ENCODE measurements at regions not wholly inside any gene's neighbourhood (a gene's known extent, or its start where the extent isn't known, plus 50 kb on each side); places are given as distances from the start of the nearest gene placed in this dataset.
"Not testable (repeated sequence)": the region's sequence is repeated elsewhere in the genome, so short reads cannot be mapped to it uniquely, and the experiment has no call there.

DNA sequence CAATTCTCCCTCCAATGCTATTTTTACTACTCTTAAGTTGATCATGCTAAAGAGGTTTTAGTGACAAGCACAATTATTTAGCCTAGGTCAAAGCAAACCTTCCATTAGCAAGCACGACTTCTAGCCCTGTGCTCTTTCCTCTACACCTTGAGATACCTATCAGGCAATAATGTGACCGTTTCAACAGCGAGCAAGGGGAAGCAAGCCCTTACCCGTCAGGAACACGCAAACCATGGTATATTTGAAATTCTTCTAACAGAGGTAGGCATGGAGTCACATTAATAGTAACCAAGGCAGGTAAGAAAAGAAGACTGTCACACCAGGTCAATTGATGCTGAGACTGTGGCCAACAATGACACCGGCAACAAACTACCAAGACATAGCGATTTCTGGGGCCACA lies 68.9 kb upstream of the VGLL4 start:
- no peak overlapping the region for H3K4me3 ChIP-seq (ENCODE audit: low read length)
- DNase-seq (ENCODE audit: low read depth) = peak; percentile 43
- TF ChIP-seq, protein P1, sequence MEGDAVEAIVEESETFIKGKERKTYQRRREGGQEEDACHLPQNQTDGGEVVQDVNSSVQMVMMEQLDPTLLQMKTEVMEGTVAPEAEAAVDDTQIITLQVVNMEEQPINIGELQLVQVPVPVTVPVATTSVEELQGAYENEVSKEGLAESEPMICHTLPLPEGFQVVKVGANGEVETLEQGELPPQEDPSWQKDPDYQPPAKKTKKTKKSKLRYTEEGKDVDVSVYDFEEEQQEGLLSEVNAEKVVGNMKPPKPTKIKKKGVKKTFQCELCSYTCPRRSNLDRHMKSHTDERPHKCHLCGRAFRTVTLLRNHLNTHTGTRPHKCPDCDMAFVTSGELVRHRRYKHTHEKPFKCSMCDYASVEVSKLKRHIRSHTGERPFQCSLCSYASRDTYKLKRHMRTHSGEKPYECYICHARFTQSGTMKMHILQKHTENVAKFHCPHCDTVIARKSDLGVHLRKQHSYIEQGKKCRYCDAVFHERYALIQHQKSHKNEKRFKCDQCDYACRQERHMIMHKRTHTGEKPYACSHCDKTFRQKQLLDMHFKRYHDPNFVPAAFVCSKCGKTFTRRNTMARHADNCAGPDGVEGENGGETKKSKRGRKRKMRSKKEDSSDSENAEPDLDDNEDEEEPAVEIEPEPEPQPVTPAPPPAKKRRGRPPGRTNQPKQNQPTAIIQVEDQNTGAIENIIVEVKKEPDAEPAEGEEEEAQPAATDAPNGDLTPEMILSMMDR (IDR thresholded peaks at IDR 0.05; ENCODE audit: insufficient read depth, low read depth, low read length, missing control alignments) = no peak

GRCh38 chr3:11711876-11712275 lies 68.2 kb upstream of the VGLL4 start:
- H3K4me3 ChIP-seq (ENCODE audit: low read length) = no peak overlapping the region
- no peak for DNase-seq (ENCODE audit: low read depth)
- TF ChIP-seq, protein P1 (IDR thresholded peaks at IDR 0.05; ENCODE audit: insufficient read depth, low read depth, low read length, missing control alignments) = no peak

DNA sequence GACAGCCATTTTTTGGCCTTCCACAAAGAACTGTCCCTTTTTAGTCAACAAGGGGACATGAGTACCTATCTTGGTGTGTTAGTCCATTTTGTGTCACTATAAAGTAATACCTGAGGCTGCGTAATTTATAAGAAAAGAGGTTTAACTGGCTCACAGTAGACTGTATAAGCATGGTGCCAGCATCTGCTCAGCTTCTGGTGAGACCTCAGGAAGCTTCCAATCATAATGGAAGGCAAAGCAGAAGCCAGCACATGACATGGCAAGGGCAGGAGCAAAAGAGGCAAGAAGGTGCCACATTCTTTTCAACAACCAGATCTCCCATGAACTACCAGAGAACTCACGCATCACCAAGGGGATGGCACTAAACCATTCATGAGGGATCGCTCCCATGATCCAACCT lies 66.1 kb upstream of the VGLL4 start:
- no peak for DNase-seq (ENCODE audit: low read depth)
- no peak overlapping the region for H3K4me3 ChIP-seq (ENCODE audit: low read length)
- TF ChIP-seq, protein P1 (IDR thresholded peaks at IDR 0.05; ENCODE audit: insufficient read depth, low read depth, low read length, missing control alignments) = no peak

DNA sequence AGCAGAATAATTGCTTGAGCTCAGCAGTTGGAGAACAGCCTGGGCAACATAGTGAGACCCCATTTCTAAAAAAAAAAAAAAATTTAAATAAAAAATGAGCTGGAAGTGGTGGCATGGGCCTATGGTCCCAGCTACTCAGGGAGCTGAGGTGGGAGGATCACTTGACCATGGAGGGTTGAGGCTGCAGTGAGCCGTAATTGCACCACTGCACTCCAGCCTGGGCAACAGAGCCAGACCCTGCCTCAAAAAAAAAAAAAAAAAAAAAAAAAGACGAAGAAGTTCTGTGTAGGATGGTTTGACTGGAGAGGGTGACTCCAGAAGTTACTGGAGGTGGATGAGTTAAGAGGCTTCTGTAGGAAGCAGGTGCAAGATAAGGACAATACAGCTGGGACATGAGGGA lies 63.4 kb upstream of the VGLL4 start:
- H3K4me3 ChIP-seq (ENCODE audit: low read length); DNase-seq (ENCODE audit: low read depth): not testable (repeated sequence)

DNA sequence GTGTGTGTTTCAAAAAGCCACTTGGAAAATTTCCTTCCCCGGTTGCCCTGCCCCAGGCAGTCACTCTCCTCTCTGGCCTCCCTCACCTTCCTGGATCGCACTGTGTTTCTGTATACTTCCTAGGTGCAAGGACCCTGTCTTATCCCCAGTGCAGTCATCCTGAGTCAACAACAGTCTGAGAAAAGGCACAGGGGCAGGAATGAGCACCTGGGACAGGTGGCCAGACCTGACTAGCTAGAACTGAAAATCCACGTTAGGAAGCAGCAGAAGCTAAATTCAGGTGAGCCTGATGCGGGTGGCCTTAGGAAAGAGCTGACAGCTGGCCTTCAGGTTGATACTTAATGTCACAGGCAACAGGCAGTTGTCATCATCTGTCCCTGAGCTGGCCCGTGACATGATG lies 62.9 kb upstream of the VGLL4 start:
- TF ChIP-seq, protein P1 (IDR thresholded peaks at IDR 0.05; ENCODE audit: insufficient read depth, low read depth, low read length, missing control alignments) = no peak
- DNase-seq (ENCODE audit: low read depth) = peak; percentile 29
- H3K4me3 ChIP-seq (ENCODE audit: low read length) = no peak overlapping the region

- TF ChIP-seq, protein P1 (IDR thresholded peaks at IDR 0.05; ENCODE audit: insufficient read depth, low read depth, low read length, missing control alignments) = no peak
- H3K4me3 ChIP-seq (ENCODE audit: low read length) = no peak overlapping the region
- no peak for DNase-seq (ENCODE audit: low read depth)
These were observed 61.3 kb upstream of the VGLL4 start for GRCh38 chr3:11705049-11705448.

GRCh38 chr3:11703146-11703545 lies 59.4 kb upstream of the VGLL4 start:
- DNase-seq (ENCODE audit: low read depth) = peak; percentile 67
- TF ChIP-seq, protein P1 (IDR thresholded peaks at IDR 0.05; ENCODE audit: insufficient read depth, low read depth, low read length, missing control alignments) = no peak
- H3K4me3 ChIP-seq (ENCODE audit: low read length) = no peak overlapping the region

- no peak overlapping the region for H3K4me3 ChIP-seq (ENCODE audit: low read length)
- DNase-seq (ENCODE audit: low read depth) = peak; percentile 86
- TF ChIP-seq, protein P1 (IDR thresholded peaks at IDR 0.05; ENCODE audit: insufficient read depth, low read depth, low read length, missing control alignments) = no peak
These were observed 55.3 kb upstream of the VGLL4 start for GRCh38 chr3:11699083-11699427.

Measured in epithelial cell of esophagus (primary cell).